KMS-11 (cell line): ENCODE measurements at regions not wholly inside any gene's neighbourhood (a gene's known extent, or its start where the extent isn't known, plus 50 kb on each side); places are given as distances from the start of the nearest gene placed in this dataset.

Source experiments
- H2AFZ ChIP-seq: fragments of 200-600 bp; sonication (generic); 2 replicates; pipeline ENCODE4 v1.6.1; 2016; ENCODE audit warnings: antibody characterized with exemption, mixed run types, low read depth
- H3K27ac ChIP-seq: fragments of 200-600 bp; sonication (generic); 2 replicates; pipeline ENCODE4 v1.6.1; 2016; ENCODE audit warnings: mild to moderate bottlenecking, mixed run types
- H3K27me3 ChIP-seq: fragments of 200-600 bp; sonication (generic); 2 replicates; pipeline ENCODE4 v1.6.1; 2017; ENCODE audit warnings: mild to moderate bottlenecking, low read depth, mixed run types, moderate library complexity; ENCODE audit not compliant: insufficient read depth
- H3K36me3 ChIP-seq: fragments of 200-600 bp; sonication (generic); 2 replicates; pipeline ENCODE4 v1.6.1; 2017; ENCODE audit warnings: mild to moderate bottlenecking, mixed run types; ENCODE audit not compliant: insufficient read depth
- H3K4me1 ChIP-seq: fragments of 200-600 bp; sonication (generic); 2 replicates; pipeline ENCODE4 v1.6.1; 2016; ENCODE audit warnings: mild to moderate bottlenecking, low read depth, mixed run types; ENCODE audit not compliant: poor library complexity, severe bottlenecking
- H3K4me2 ChIP-seq: fragments of 200-600 bp; sonication (generic); 2 replicates; pipeline ENCODE4 v1.7.0; 2016; ENCODE audit warnings: mild to moderate bottlenecking, mixed run types
- H3K4me3 ChIP-seq: fragments of 200-600 bp; sonication (generic); IDR thresholded peaks from 2 replicates; pipeline ENCODE4 v1.6.1; 2017; ENCODE audit warnings: low read depth, low read length, mixed read lengths; ENCODE audit not compliant: insufficient read depth
- H3K79me2 ChIP-seq: fragments of 200-600 bp; sonication (generic); 2 replicates; pipeline ENCODE4 v1.6.1; 2016; ENCODE audit warnings: low read depth, mixed run types; ENCODE audit not compliant: insufficient read depth
- H3K9ac ChIP-seq: fragments of 200-600 bp; sonication (generic); 2 replicates; pipeline ENCODE4 v1.6.1; 2016; ENCODE audit warnings: mild to moderate bottlenecking, mixed run types
- H4K20me1 ChIP-seq: fragments of 200-600 bp; sonication (generic); 2 replicates; pipeline ENCODE4 v1.6.1; 2016; ENCODE audit warnings: mild to moderate bottlenecking, mixed run types; ENCODE audit not compliant: insufficient read depth
- TF ChIP-seq, protein P1 (sequence below): fragments of 200-600 bp; sonication (generic); conservative IDR thresholded peaks from 2 replicates; pipeline ENCODE4 v1.6.1; 2017; ENCODE audit warnings: low read depth, mild to moderate bottlenecking, antibody characterized with exemption, low read length, moderate library complexity, mixed read lengths

DNA sequence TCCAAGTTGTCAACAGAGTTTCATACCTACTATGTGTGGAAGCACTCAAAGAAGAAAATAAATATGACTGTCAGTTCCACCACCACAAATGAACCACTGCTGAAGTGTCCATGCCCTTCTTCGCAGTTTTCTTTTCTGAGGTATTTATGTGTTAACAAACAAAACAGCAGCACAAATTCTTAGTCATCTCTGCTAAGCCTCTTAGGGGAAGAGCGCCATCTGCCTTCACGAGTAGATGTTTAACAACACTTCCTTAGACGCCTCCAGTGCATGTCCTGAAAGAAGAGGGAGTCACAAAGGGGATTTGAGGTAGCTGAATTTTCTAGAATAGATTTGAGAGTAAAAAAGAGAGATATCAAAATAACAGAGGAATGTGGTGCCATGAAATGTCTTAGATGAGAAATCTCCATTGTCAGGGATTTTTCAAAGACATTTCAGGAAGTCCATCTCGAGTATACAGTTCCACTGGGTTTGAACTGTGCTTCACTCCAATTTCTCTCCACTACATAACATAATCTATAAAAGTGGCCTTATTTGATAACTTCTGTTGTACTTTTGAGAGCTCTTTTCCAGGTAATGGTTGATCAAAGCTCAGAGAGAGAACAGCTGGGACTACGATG lies 775.3 kb upstream of the POM121L12 start:
- Histone ChIP-seq H3K4me1 (no peaks in the 10 kb centered on the region), H3K27me3 (no peaks in the 10 kb centered on the region), H4K20me1 (no peaks in the 10 kb centered on the region), H3K4me3 (no peak overlapping the region), H3K36me3 (no peaks in the 10 kb centered on the region), H3K27ac (no peak overlapping the region), H3K79me2 (no peaks in the 10 kb centered on the region), H3K9ac (no peak overlapping the region), H2AFZ (no peak overlapping the region), H3K4me2 (no peak overlapping the region)
- TF ChIP-seq, protein P1, sequence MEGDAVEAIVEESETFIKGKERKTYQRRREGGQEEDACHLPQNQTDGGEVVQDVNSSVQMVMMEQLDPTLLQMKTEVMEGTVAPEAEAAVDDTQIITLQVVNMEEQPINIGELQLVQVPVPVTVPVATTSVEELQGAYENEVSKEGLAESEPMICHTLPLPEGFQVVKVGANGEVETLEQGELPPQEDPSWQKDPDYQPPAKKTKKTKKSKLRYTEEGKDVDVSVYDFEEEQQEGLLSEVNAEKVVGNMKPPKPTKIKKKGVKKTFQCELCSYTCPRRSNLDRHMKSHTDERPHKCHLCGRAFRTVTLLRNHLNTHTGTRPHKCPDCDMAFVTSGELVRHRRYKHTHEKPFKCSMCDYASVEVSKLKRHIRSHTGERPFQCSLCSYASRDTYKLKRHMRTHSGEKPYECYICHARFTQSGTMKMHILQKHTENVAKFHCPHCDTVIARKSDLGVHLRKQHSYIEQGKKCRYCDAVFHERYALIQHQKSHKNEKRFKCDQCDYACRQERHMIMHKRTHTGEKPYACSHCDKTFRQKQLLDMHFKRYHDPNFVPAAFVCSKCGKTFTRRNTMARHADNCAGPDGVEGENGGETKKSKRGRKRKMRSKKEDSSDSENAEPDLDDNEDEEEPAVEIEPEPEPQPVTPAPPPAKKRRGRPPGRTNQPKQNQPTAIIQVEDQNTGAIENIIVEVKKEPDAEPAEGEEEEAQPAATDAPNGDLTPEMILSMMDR = no peak

DNA sequence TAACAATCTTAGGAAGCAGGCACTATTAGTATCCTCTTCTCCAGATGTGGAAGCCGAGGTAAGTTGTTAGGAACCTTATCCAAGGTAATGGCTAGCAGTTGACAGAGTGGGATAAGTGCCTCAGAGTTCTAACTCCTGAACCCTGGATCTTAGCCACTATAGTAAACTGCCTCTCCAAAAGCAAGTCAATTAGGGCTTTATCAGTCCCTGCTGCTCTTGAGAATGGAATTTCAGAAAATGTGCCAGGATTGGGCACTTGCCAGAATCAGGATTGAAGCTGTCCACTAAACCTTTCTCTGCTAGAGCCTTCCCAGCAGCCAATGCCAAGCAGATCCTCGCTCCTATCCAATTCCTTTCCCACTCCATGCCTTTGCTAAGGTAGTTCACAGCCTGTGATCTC lies 777.5 kb upstream of the POM121L12 start:
- Histone ChIP-seq H3K9ac (no peak overlapping the region), H2AFZ (no peak overlapping the region), H3K4me3 (no peak overlapping the region), H3K4me2 (no peak overlapping the region), H3K27me3 (no peaks in the 10 kb centered on the region), H3K79me2 (no peaks in the 10 kb centered on the region), H3K36me3 (no peaks in the 10 kb centered on the region), H3K27ac (no peak overlapping the region), H4K20me1 (no peaks in the 10 kb centered on the region), H3K4me1 (no peaks in the 10 kb centered on the region)
- TF ChIP-seq, protein P1 = no peak

DNA sequence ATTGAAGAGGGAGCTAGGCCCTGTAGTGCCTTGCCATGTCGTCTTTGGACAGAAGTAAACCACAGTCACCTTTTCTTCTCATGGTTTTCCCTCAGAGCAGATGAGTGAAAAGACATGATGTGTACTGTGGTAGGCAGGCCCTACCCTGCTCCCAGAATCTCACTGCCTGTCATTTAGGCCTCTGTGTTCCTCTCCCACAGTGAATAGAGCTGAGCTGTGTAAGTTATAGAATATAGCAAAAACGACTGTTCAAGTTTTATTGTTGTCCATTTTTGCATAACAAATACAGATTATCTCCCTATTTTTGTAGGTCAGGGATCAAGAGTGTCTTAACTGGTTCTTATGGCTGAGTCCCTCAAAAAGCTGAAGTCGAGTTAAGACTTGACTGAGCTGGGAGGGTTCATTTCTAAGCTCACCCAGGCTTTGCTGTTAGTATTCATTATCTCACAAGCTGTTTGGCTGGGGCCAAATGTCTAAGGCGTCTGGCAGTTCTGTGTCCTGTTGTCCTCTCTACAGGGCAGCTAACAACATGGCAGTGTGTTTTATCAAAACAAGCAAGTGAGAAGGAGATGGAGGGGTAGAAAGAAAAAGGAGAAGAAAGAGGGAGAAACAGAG lies 780.9 kb upstream of the POM121L12 start:
- Histone ChIP-seq H3K27ac (no peak overlapping the region), H3K9ac (no peak overlapping the region)

DNA sequence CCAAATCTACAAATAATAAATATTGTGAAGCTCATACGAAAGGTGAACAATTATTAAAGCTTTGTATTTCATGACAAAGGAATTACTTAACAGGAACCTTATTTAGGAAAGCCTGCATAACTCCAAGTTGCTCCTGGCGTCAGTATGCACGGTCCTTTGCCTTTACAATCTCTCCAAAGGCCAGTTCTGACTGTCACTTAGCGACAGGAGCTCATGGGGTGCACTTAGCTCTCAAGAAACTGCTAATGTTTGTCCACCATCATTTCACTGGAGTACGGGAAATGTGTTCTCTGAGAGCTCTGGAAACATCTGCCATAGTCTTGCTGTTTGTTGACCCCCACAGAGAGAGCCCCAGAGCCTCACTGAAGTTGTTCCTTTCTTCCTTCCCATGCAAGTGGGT lies 781.5 kb upstream of the POM121L12 start:
- H3K79me2 ChIP-seq = no peaks in the 10 kb centered on the region
- no peak overlapping the region for H2AFZ ChIP-seq

More for the DNA sequence above, 780.9 kb upstream of the POM121L12 start:
- no peaks in the 10 kb centered on the region for H3K4me1 ChIP-seq
- no peaks in the 10 kb centered on the region for H4K20me1 ChIP-seq
- H3K27me3 ChIP-seq = no peaks in the 10 kb centered on the region
- no peak overlapping the region for H2AFZ ChIP-seq
- no peak overlapping the region for H3K4me2 ChIP-seq
- H3K79me2 ChIP-seq = no peaks in the 10 kb centered on the region
- TF ChIP-seq, protein P1 = no peak
- no peaks in the 10 kb centered on the region for H3K36me3 ChIP-seq
- H3K4me3 ChIP-seq = no peak overlapping the region

More for the DNA sequence above, 781.5 kb upstream of the POM121L12 start:
- no peak overlapping the region for H3K9ac ChIP-seq
- H3K4me1 ChIP-seq = no peaks in the 10 kb centered on the region
- no peaks in the 10 kb centered on the region for H3K36me3 ChIP-seq
- TF ChIP-seq, protein P1 = no peak
- no peak overlapping the region for H3K4me2 ChIP-seq
- H3K4me3 ChIP-seq = no peak overlapping the region
- H4K20me1 ChIP-seq = no peaks in the 10 kb centered on the region
- no peaks in the 10 kb centered on the region for H3K27me3 ChIP-seq
- no peak overlapping the region for H3K27ac ChIP-seq
